ENCODE measurements at regions not wholly inside any gene's neighbourhood (a gene's known extent, or its start where the extent isn't known, plus 50 kb on each side); places are given as distances from the start of the nearest gene placed in this dataset.

DNA sequence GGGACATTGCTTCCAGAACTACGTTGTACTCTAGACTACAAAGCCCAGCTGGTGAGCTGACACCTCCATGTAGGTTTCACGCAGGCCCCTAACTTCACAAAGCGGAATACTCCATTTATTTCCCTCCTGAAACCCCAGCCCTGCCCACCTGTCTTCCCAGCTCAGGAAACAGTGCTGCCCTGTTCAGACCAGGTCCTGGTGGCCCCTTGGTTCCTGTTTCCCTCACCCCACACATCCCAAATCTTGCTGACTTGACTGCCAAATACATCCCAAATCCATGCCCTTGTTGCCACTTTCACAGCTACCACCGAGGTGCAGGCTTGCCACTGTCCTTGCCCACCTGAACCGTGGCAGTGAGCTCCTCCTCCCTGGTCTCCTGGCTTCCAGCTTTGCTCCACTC, 113.1 kb upstream of the PTPN1 start:
- no peak for DNase-seq

DNA sequence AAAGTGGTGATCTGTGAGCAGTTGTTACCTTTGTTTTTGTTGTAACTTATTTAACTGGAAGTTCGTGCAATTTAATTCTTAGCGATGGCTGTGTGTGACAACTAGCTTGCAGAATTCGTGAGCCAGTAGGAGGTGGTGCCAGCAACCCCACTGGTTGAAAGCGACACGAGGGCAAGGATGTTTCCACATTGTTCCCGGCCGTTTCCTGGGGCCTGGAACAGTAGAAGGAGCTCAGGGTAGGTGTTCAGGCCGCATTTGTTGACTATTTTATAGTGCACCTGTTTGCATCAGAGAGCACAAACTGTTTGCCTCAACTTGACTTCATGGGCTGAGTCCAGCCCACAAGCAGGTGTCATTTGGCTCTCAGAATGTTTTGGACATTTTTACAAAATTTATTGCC, 112.1 kb upstream of the PTPN1 start:
- no peak for DNase-seq

DNA sequence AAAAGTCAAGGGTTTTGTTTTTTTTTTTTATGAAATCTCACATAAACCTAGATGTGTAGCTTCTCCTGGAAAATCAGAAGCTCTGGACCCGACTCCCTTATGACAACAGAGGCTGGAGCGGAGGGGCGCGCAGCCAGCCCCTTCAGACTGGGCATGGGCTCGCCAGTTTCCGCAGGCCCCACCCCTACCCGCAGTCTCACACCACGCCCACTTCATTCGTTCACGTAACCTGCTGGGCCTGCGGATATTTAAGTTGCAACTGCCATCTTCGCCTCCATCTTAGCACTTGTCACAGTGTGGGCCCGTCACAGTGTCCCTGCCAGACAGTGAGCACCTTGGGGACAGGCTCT, 111.7 kb upstream of the PTPN1 start:
- DNase-seq = no peak

DNA sequence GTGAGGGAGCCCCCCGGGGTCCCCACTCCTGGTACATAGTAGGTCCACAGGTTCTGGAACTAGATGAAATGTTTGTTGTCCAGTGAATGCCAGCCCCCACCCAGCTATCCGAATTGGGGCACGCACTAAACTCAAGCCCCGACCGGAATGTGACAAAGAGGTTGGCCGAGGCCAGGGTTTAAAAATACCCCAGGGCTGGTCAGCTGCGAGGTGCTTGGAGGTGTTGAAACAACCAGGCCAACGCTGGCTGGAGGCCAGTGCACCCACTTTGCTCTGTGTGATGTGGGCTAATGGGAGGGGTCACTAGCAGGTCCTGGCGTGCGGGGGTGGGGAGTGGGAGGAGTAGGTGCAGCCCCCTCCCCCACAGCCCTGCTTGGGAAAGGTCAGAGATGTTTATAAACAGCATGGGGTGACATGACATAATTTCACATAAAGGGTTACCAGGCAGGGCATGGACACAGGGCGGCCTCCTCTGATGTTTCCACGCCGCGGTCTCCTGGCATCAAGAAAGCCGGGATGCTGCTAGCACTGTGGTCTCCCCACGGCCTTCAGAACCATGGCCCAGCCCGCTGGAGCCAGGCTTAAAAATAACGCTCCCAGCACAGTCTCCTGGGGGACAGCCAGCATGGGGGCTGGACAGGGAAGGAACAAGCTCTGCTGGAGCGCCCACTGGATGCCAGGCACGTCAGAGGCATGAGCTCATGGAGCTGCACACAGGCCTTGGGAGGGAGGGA, 111.2 kb upstream of the PTPN1 start:
- no peak for DNase-seq

DNA sequence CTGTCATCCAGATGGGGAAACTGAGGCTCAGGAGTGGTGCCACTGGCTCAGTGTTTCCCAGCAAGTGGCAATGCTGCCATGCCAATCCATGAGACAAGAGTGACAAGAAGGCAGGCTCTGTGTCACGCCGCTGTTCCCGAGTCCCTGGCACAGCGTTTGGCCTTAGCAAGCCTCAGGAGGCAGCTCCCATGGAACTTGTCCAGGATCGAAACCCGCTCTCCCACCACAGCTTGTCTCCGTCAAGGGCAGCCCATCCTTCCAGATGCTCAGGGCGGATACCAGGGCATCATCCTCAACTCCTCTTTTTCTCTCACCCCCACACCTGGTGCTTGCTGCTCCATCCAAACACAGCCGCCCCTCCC, 110.6 kb upstream of the PTPN1 start:
- DNase-seq = no peak

DNA sequence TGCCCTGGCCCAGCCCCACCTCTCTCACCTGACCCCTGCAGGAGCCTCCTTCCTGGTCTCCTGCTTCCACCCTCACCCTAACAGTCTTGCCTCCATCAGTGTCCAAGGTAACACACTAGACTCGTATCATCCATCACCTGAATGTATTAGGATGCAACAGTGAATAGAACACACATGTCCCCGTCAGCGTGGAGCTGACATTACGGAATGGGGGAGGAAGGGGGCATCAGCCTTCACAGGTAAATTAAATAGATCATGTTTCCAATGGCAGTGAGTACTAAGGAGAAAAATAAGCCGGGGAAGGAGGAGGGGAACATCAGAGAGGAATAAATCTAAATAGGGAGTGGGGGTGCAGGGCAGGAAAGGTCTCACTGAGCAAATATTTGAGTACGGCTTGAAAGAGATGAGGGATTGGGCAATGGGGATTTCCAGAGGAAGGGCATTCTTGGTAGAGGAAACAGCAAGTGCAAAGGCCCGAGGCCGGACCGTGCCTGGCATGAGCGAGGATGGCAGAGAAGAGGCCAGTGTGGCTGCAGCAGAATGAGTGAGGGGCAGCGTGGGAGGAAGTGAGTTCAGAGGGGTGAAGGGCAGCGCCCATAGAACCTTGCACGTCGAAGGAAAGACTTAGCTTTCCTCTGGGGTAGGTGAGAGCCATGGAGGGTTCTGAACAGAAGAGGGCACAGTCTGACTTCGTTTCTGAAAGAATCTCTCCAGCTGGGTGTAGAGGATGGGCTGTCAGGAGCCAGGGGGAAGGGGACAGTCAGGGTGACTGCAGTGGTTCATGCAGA, 110.1 kb upstream of the PTPN1 start:
- no peak for DNase-seq

DNA sequence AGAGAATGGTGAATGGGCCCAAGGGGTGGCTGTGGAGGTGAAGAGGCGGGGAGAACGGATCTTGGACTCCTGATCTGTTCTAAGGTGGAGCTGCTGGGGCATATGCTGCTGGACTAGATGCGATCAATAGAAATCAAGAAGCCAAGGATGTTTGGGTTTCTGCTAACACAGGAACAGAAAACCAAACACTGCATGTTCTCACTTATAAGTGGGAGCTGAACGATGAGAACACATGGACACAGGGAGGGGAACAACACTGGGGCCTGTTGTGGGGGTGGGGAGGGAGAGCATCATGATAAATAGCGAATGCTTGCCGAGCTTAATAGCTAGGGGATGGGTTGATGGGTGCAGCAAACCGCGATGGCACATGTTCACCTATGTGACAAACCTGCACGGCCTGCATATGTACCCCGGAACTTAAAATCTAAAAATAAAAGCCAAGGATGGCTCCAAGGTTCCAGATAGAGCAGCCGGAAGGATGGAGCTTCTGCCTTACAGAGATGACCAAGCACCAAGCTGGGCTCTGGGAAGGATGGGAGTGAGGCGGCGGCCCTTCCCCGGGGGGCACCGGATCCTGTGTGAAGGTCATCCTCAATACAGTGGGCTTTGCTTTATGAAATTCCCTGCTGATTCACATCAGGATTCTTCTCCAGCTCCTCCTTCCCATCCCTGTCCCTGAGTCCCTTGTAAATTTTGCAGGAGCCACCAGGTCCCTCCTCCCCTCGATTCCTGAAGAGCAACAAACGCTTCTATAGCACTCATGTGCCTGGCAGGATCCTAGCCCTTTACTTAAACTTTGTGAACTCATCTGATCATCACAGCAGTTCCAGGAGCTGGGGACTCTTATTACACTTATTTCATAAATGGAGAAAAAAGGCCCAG, 109.2 kb upstream of the PTPN1 start:
- no peak for DNase-seq

DNA sequence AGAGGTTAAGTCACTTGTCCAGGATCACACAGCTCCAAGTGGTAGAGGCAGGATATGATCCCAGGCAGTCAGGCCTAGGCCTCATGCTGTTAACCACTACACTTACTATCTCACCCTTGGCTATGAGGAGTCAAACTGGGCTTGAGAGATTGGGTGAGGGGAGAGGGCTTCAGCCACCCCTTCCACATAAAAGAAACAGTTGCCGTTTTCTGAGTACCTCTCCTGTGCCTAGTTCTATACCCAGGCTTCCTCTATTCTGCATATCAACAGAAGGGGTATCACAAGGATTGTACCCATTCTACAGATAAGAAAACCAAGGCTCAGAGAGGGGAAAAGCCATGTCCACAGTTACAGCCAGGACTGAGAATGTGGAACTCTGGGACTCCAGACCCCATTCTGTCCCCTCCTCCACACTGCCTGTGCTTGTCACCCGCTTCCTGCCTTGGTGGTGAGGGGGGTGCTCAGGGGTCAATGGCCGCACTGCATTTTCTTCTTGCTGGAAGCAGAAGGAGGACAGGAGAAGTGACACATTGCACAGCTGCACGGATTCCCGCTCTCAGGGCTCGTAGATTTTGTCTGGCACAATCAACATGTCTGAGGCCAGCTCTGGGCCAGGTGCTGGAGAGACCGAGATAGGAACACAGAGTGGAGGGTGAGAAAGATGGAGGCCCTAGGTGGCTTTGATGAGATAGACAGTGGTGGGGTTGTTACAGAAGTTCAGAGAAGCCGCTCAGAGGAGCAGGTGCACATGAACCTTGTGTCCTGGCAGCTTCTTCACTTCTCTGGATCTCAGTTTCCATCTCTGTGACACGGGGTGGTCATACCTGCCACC, 108.4 kb upstream of the PTPN1 start:
- no peak for DNase-seq

DNA sequence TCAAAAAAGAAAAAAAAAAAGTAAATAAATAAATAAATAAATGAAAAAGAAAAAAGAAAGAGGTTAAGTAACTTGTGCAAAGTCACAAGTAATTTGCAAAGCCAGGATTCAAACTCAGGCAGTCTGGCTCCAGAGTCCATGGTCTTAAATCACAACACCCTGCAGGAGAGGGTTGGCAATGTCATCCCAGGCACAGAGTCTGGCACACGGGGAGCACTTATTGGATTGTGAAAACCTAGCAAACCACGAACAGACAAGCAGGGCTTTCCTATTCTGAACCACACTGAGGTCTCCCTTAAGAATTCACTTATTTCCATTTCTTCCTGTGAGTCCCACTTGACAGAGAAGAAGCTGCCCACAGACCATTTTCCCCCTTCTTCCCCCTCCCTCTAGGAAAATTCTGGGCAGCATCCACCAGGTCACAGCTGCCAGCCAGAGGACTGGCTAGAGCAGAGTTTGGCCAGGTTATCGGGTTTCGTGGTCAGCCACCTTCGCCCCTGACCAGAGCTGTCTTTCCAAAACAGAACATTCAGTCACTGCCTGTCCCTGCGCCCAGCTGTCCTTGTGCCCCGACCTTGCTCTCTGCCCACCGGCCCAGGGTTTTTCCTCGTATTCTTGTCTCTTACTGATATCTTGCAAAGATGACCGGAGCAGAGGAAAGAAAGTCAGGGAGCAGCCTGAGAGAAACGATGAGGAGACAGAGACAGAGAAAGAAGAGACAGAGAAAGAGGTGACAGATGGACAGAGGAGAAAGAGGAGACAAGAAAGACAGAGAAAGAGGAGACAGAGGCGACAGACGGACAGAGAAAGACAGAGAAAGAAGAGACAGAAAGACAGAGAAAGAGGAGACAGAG, 106.4 kb upstream of the PTPN1 start:
- DNase-seq = no peak

DNA sequence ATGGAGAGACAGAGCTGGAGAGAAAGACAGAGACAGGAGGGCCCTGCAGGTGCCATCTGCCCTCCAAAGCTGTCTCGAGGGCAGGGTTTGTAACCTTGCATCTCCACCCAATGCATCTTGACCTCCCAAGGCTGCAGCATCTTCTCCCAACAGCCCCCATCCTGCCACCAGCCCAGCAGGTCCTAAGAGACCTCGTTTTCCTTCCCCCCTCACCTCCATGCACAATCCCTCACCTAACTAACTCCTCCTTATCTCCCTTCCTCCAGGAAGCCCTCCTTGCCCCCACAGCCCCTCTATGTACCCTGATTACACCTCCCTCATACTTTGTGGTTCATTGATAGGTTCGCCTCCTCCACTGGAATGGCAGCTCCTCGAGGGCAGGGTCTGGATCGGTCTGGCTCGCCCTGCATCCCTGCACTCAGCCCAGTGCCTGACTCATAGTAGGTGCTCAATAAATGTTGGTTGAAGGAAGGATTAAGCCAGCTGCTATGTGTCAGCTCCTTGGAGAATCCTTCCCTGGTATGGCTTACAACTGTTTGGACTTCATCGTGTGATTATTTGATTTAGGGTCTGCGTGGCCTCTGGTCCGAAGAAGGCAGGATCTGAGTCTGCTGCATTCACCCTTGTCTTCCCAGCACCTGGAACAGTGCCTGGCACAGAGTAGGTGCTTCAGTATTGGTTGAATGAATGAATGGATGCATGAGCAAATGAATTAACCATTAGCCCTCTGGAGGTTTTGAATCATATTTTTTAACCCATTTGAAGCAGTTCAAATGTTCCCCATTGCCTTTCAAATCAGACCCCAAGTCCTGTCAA, 105.6 kb upstream of the PTPN1 start:
- DNase-seq = no peak

DNA sequence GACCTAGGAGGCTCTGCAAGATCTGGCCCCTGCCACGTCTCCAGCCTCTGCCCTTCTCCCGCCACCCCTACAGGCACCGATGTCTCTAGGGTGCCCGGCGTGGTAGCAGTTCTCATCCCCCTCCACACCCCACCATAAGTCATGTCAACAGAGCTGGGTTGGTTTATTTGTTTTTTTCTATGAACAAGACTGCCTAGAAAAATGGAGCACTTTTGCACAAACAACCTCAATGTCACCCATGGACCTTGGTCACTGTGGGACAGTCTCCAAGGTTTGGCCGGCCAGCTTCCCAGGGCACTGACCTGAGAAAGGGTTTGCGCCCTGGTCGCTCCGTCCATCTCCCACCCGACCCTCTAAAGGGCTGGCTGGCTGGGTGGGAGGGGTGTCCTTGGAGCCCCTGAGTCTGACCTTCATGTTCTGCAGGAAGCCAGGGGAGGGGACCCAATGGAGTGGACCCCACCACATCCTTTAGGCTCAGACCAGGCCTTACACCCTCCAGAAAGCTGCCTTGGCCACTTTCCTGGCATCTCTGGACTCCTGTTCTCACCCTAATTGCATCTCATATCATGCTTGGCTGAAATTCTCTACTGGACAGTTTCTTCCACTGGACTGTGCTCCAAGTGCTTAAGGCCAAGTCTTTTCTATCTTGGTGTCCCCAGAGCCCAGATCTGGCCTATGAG, 104.8 kb upstream of the PTPN1 start:
- no peak for DNase-seq

DNA sequence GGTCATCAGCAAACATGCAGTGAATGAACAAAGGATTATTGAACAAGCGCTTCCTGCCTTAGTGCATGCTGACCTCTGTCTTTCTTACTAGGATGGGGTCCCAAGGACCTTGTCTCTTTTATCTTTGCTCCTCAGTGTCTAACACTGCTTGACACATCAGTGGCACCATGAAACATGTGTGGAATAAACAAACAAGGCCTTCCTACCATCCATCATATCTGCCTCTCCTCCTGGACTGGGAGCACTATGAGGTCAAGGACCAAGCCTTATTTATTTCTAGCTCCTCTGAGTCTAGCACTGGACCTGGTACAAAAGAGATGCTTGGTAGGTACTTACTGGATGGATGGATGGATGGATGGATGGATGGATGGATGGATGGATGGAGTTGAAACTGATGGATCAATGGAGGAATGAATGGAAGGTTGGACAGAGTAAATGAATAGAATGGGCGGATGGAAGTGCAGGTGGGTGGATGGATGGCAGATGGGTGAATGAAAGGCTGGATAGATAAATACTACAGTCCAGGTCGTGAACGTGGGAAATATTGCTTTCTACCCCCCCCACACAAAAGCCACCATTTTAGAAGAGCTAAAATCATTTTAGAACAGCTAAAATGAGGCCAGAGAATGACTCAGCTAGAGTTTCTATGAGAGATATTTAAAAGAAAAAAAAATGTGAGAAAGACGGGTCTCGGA, 104.1 kb upstream of the PTPN1 start:
- no peak for DNase-seq

DNA sequence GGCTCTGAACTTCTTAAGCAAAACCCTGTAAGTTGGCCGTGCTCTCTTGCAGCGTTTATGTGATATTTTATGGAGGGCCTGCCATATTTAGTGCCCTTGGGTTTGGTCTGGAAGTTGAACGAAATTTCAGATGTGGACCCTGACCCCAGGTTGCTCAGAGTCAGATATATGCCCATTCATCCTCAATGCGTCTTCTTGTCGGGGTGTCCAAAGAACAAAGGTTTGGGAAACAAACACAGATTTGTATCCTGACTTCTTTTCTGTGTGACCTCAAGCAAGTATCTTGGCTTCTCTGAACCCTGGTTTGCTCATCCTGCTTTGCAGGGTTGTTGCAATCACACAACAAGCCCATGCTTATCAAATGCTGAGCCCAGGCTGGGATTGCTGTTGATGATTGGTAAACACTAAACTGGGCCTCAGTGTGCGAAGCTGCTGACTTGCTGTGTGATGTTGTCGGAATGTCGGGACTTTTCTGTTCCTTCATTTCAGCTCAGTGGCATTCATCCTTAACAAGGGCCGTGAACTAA, 103.5 kb upstream of the PTPN1 start:
- DNase-seq = no peak

DNA sequence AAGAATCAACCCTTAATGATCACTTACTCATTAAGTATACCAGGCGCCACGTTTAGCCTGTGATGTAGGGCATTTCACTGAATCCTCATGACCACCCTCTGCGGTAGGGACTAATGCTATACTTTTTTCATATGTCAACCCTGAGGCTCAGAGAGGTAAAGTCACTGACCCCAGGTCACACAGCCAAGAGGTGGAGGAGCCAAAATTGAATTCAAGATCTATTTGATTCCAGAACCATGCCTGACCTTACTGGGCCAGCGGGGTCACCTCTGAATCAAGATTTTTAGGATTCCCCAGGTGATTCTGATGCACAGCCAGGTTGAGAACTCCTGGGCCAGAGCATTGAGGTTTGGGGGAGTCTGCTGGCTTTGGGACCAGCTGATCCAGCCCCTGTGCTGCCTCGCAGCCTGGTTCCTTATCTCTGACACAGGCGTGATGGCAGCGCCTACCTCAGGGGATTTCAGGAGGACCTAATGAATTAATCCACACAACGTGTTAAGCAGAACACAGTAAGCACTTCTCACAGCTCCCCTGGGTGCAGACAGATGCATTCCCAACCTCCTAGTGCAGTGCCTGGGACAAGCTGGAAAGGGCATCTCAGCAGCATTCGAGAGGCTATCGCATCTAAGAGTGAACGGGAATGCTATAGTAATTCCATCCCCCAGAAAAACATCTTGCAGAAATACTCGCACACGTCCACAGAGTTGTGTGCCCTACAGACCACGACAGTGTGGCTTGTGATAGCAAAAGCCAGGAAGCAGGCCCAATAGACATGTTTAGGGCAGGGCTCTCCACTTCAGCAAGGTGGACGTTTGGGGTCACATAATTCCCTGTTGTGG, 101.4 kb upstream of the PTPN1 start:
- no peak for DNase-seq

DNA sequence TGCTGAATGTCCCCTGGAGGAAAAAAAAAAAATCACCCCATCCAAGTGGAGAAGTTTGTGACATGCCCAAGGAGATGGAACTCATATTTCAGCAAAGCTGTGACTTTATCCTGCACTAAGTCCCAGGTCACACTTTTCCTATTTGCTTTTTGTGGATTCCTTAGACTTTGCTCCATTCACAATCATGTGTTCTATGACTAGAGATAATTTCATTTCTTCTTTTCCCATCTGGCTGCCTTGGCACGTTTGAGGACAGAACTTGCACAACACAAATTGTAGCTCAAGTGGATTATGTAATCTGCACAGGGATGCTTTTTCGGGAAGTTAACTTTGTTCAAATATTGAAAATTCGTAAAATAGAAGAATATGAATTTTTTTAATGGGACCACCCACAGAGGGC, 100.7 kb upstream of the PTPN1 start:
- DNase-seq = no peak

DNA sequence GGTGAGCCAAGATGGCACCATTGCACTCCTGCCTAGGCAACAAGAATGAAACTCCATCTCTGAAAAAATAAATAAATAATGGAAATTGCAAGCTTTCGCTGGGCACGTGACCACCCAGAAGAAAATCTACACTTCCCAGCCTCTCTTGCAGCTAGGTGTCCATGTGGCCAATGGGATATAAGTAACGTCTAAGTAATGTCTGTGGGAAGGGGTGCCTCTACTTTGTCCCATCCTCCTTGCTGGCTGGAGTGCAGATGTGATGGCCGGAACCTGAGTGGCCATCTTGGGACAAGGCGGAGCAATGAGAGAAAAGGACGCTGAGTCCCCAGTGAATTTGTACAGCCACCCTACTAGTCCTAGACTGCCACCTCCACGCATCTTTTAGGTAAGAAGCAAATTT, 99.8 kb upstream of the PTPN1 start:
- no peak for DNase-seq

DNA sequence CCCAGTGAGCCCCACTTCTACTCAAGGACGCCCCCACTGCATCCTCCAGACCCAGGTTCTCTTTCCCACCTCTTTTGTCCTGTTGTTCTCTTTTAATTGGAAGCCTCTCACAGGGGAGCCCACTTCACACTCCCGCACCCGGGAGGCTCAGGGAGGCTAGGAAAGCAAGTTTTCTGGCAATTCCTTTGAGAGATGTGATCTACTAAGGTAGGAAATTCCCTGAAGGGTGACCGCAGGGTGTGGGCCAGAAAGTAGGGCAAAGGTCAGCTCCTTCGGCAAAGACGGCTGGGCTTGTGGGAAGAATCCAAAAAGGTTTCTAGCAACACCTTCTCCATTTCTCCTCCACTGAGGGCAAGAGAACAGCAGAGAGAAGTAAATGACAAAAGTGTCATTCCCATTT, 98.1 kb upstream of the PTPN1 start:
- no peak for DNase-seq

DNA sequence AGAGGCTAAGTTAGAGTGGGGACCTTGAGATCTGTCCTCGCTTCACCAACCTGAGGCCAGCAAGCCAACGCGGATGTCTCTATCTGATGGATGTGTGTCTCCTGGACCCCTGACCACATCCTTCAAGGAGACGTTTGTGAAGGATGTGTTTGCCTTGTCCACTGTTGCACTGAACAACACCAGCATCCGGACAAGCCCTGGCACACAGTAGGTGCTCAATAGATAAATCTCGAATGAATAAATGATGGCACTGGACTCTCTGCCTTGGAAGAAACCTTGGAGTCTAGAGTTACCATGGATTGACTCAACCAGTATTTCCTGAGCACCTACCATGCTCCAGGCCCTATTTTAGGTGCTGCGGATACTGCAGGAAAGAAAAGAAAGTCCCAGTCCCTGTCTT, 97.7 kb upstream of the PTPN1 start:
- DNase-seq = no peak

DNA sequence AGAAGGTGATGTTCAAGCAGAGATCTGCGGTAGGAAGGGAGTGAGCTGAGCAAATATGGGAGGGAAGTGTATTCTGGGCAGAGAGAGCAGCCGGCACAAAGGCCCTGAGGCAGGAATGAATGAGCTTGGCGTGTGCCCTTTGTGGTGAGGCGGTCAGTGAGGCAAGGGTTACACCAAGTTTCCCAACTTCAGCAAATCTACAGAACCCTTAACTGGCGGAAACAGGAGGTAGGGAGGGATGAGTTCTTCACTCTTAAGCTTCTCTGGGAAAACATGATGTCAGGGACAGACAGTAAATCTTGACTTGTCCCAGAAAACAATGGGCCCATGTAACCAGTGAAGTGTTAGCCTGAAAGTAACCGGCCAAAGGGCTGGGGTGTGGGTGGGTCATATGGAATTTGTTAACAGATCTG, 97.1 kb upstream of the PTPN1 start:
- DNase-seq = no peak

Measured in fibroblast of skin of right quadriceps (primary cell).